ENCODE measurements at regions not wholly inside any gene's neighbourhood (a gene's known extent, or its start where the extent isn't known, plus 50 kb on each side); places are given as distances from the start of the nearest gene placed in this dataset.

DNA sequence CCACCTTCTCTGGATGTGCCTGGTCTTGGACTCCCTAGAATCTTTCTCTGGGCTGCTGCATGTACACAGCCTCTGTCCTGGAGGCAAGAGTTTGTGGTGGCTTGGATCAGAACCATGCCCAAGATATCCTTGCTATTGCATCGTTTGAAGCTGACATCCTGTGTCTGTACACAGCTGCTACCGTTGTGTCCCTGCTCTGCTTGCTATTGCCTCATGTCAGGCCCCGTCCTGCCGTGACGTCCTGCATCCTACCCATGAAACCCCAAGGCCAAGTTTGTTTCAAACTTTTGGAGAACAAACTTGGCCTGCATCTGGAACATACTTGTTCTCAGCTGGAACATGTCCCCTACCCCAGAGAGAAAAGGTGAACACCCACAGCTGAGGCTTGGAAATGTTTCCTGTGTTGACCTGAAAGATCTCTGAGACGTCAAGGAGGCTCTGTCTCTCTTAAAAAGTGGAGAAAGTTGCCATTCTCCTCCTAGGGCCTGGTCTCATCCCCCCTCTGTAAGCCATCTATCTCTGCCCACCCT is 78.1 kb downstream of the HFE start:
- TF ChIP-seq, protein P1, sequence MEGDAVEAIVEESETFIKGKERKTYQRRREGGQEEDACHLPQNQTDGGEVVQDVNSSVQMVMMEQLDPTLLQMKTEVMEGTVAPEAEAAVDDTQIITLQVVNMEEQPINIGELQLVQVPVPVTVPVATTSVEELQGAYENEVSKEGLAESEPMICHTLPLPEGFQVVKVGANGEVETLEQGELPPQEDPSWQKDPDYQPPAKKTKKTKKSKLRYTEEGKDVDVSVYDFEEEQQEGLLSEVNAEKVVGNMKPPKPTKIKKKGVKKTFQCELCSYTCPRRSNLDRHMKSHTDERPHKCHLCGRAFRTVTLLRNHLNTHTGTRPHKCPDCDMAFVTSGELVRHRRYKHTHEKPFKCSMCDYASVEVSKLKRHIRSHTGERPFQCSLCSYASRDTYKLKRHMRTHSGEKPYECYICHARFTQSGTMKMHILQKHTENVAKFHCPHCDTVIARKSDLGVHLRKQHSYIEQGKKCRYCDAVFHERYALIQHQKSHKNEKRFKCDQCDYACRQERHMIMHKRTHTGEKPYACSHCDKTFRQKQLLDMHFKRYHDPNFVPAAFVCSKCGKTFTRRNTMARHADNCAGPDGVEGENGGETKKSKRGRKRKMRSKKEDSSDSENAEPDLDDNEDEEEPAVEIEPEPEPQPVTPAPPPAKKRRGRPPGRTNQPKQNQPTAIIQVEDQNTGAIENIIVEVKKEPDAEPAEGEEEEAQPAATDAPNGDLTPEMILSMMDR (IDR thresholded peaks at IDR 0.05; ENCODE audit: borderline replicate concordance, extremely low read depth, low read length, poor library complexity, severe bottlenecking): no peak
- no peak for TF ChIP-seq EZH2 (IDR thresholded peaks at IDR 0.05; ENCODE audit: borderline replicate concordance, low read depth, low read length, severe bottlenecking)
